Erythroblast (primary cell): ENCODE measurements at regions not wholly inside any gene's neighbourhood (a gene's known extent, or its start where the extent isn't known, plus 50 kb on each side); places are given as distances from the start of the nearest gene placed in this dataset.
"Not testable (repeated sequence)": the region's sequence is repeated elsewhere in the genome, so short reads cannot be mapped to it uniquely, and the experiment has no call there.

ENCODE experiments used
- DNase-seq, 2 experiments: peaks; one replicate each; lab custom pipeline; 2025; lab: John Stamatoyannopoulos, UW
- GATA1 ChIP-seq: IDR thresholded peaks from 2 replicates; pipeline ENCODE4 v1.6.1; 2011; ENCODE audit warnings: low read depth, mild to moderate bottlenecking, control low read depth, low read length, moderate library complexity
- POLR2A ChIP-seq: IDR thresholded peaks from 2 replicates; pipeline ENCODE4 v1.6.1; 2011; ENCODE audit warnings: mild to moderate bottlenecking, low read length

- no peak for DNase-seq
- no peak for TF ChIP-seq GATA1
- no peak for TF ChIP-seq POLR2A
Measured at GRCh38 chr2:14977021-14977420, 344.5 kb downstream of the LRATD1 start.

DNA sequence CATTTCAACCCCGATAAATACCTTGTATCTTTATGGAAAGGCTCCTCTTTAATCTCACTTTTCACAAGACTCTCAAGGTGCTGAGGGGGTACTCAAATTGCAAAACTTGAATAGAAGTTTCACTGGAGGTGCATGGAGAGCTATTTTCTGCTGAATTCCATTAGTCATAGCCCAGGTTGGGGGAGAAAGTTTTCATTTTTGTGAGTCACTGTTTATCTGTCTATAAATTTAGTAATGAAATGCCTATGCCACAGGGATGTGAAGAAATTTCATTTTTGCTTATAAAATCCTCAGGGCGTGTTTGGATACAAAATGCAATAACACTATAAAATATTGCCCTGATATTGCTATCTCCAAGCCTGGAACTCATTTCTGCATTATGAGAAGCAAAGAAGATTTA, 346.3 kb downstream of the LRATD1 start:
- TF ChIP-seq POLR2A: no peak
- no peak for TF ChIP-seq GATA1
- no peak for DNase-seq

GRCh38 chr2:14982790-14983189, 350.3 kb downstream of the LRATD1 start:
- no peak for TF ChIP-seq POLR2A
- TF ChIP-seq GATA1: no peak

GRCh38 chr2:14988600-14988999, 356.1 kb downstream of the LRATD1 start:
- TF ChIP-seq POLR2A (no peak), GATA1 (no peak)
- no peak for DNase-seq

More at GRCh38 chr2:14982790-14983189, 350.3 kb downstream of the LRATD1 start:
- no peak for DNase-seq

DNA sequence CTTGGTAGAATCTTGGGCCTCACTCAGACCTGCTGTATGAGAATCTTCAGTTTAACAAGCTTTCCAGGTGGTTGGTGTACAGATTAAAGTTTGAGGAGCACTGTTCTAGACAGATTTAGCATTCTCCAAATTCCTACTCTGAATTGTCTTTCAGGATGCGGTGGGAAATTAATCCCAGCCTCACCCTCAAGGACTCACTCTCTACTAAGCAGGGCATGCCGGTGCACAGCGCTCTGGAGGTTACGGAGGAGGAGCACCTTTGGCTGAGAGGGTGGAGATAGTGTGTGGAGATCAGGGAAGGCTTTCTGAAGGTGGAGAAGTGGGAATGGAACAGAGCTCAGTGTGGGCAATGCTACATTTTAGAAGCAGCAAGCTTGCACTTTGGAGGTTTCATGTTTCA, 359.2 kb downstream of the LRATD1 start:
- no peak for DNase-seq

DNA sequence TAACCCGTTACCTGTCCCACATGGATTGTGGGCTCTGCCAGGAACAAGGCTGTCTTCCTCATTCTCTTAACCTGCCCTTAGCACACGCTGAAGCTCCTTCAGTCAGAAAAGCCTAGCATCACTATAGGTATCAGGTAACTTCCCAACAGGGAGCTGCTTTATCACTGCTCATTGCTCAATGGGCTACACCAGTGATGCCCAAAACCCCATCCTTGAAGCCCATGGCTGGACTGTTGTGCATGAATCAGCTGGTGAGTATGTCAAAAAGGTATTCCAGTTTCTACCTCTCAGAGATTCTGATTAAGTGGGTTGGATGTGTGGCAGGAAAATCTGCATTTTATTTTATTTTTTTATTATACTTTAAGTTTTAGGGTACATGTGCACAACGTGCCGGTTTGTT, 362.2 kb downstream of the LRATD1 start:
- TF ChIP-seq POLR2A: no peak
- TF ChIP-seq GATA1: no peak
- DNase-seq: no peak

More for the DNA sequence above, 359.2 kb downstream of the LRATD1 start:
- no peak for TF ChIP-seq POLR2A
- no peak for TF ChIP-seq GATA1

GRCh38 chr2:14996351-14997014, 364.0 kb downstream of the LRATD1 start:
- DNase-seq: no peak
- TF ChIP-seq GATA1 (no peak), POLR2A (no peak)

- TF ChIP-seq POLR2A (no peak), GATA1 (no peak)
- DNase-seq: no peak
Measured at GRCh38 chr2:14998546-14998945, 366.0 kb downstream of the LRATD1 start.

DNA sequence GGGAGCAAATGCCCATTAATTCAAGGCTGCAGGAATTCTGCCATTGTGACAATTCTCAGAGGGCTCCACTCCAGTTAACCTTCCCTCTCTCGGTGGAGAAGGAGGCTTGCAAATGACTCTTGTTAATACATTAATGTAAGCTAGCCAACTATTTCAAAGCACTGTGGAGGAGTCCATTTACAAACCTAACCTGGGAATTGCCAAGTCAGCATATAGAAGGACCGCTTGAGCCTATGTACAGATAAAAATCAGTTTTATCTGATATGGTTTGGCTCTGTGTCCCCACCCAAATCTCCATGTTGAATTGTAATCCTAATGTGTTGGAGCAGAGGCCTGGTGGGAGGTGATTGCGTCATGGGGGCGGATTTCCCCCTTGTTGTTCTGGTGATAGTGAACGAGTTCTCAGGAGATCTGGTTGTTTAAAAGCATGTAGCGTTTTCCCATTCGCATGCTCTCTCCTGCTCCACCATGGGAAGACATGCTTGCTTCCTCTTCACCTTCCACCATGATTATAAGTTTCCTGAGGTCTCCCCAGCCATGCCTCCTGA, 366.7 kb downstream of the LRATD1 start:
- no peak for DNase-seq
- TF ChIP-seq GATA1 (no peak), POLR2A (no peak)

DNA sequence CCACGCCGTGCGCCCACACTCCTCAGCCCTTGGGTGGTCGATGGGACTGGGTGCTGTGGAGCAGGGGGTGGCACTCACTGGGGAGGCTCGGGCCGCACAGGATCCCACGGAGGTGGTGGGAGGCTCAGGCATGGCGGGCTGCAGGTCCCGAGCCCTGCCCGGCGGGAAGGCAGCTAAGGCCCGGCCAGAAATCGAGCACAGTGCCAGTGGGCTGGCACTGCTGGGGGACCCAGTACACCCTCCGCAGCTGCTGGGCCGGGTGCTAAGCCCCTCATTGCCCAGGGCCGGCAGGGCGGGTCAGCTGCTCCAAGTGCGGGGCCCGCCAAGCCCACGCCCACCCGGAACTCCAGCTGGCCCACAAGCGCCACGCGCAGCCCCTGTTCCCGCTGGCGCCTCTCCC, 370.0 kb downstream of the LRATD1 start:
- not testable (repeated sequence) for DNase-seq

- DNase-seq: no peak
- TF ChIP-seq GATA1 (no peak), POLR2A (no peak)
Measured at GRCh38 chr2:15006667-15007066, 374.1 kb downstream of the LRATD1 start.

DNA sequence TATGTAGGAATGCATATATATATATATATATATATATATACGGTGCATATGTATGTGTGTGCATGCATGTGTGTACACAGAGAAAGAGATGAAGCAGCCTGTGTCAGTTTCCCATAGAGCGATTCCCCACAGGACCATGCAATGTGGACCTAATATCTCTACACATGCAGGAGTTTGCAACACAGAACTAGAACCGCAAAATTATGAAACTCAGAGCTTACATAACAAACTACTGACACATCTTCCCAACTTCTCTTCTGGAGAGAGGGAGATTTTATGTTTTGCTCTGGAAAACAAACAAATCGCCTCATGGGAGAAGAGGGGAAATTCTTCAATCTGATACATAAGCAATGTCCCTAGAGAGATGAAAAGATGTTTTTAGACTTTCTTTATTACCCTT, 377.2 kb downstream of the LRATD1 start:
- DNase-seq: no peak
- TF ChIP-seq POLR2A: no peak
- TF ChIP-seq GATA1: no peak

DNA sequence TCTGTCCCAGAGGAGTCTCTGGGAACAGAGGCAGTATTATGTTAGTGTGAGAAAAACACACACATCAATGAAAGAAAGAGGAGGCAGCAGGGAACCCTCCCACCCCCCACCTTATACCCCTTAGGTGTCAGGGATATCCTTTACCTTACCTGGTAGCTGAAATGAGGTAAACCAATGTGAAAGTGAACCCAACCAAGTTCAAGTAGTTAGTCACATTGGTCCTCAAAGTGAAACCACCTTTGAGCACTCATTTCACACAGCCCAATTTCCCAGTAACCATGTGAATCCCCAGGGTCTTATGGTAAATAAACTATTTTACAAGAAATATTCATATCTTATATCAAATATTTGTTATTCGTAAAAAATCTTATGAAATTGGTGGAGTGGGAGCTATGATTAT, 377.8 kb downstream of the LRATD1 start:
- no peak for DNase-seq
- no peak for TF ChIP-seq GATA1
- no peak for TF ChIP-seq POLR2A

DNA sequence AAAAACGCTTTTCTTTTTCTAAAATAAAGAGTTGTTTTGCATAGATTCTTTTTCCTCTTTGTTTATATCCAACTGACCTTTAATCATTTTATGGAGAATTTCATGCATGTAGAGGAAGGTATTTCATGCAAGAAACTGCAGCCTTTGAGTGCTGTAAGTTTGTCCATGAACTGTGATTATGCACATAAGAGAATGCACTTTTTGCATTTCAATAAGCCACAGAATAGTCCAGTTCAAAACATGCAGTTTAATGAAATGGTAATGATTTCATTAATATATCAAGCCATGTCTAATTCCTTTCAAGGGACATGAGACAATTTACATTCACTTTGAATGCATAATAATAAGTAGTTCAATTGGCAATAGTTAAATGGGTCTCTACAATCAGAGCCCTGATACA, 386.3 kb downstream of the LRATD1 start:
- TF ChIP-seq GATA1 (no peak), POLR2A (no peak)

GRCh38 chr2:15023221-15023620, 390.7 kb downstream of the LRATD1 start:
- TF ChIP-seq GATA1 (no peak), POLR2A (no peak)
- DNase-seq: no peak

More for the DNA sequence above, 386.3 kb downstream of the LRATD1 start:
- DNase-seq: no peak
